PC-9 (cell line): ENCODE measurements at regions not wholly inside any gene's neighbourhood (a gene's known extent, or its start where the extent isn't known, plus 50 kb on each side); places are given as distances from the start of the nearest gene placed in this dataset. TPM values are rescaled to one million over a fixed set of nuclear protein-coding genes. Genes with fewer than 3 reads are reported as not detected.
A peak's percentile ranks its signal among the peaks of the same experiment; 100 is the strongest.
"Not testable (repeated sequence)": the region's sequence is repeated elsewhere in the genome, so short reads cannot be mapped to it uniquely, and the experiment has no call there.

Experiments used
- BruUV-seq: library from RNA; stranded (reverse); fragments of 400-500 nt; replicated peaks from 2 replicates; lab custom pipeline; 2021; lab: Mats Ljungman, UMichigan
- CTCF ChIA-PET: fragments of 300-600 bp; sonication (Branson Sonifier 250); formaldehyde crosslinking; loops from one replicate; lab custom pipeline; 2022; ENCODE audit warnings: antibody characterized with exemption; lab: Charles Lee
- POLR2A ChIA-PET: fragments of 300-600 bp; sonication (Branson Sonifier 250); formaldehyde crosslinking; loops from one replicate; lab custom pipeline; 2022; ENCODE audit warnings: antibody characterized with exemption; ENCODE audit not compliant: unreplicated experiment; lab: Charles Lee
- DNase-seq, 2 experiments: peaks; one replicate each; pipeline versions ENCODE4 v3.0.0 to v3.0.0-alpha.2; 2015 to 2022; ENCODE audit warnings: mixed read lengths in 1 of 2
- H2AFZ ChIP-seq: fragments of 200-600 bp; sonication (generic); 2 replicates; pipeline ENCODE4 v1.8.1; 2017; ENCODE audit warnings: antibody characterized with exemption
- H3F3A ChIP-seq: fragments of 200-600 bp; sonication (generic); 2 replicates; pipeline ENCODE4 v1.8.1; 2017; ENCODE audit warnings: antibody characterized with exemption, mild to moderate bottlenecking, low read depth; ENCODE audit not compliant: insufficient read depth
- H3K27ac ChIP-seq: fragments of 200-600 bp; sonication (generic); 2 replicates; pipeline ENCODE4 v1.6.1; 2016; ENCODE audit warnings: mixed run types
- H3K27me3 ChIP-seq: fragments of 200-600 bp; sonication (generic); 2 replicates; pipeline ENCODE4 v1.6.1; 2016; ENCODE audit warnings: low read depth, mixed run types; ENCODE audit not compliant: insufficient read depth
- H3K36me3 ChIP-seq: fragments of 200-600 bp; sonication (generic); 2 replicates; pipeline ENCODE4 v1.6.1; 2016; ENCODE audit warnings: low read depth, mixed run types
- H3K4me1 ChIP-seq: fragments of 200-600 bp; sonication (generic); replicated peaks from 2 replicates; pipeline ENCODE4 v1.6.1; 2016; ENCODE audit warnings: mixed run types; ENCODE audit not compliant: insufficient read depth
- H3K4me2 ChIP-seq: fragments of 200-600 bp; sonication (generic); 2 replicates; pipeline ENCODE4 v1.6.1; 2017; ENCODE audit warnings: mixed run types
- H3K4me3 ChIP-seq: fragments of 200-600 bp; sonication (generic); 2 replicates; pipeline ENCODE4 v1.6.1; 2016; ENCODE audit warnings: mixed run types
- H3K79me2 ChIP-seq: fragments of 200-600 bp; sonication (generic); 2 replicates; pipeline ENCODE4 v1.6.1; 2017; ENCODE audit warnings: low read depth, mixed run types
- H3K9me2 ChIP-seq: fragments of 200-600 bp; sonication (generic); 2 replicates; pipeline ENCODE4 v1.8.1; 2017; ENCODE audit warnings: mild to moderate bottlenecking; ENCODE audit not compliant: insufficient read depth
- H3K9me3 ChIP-seq: fragments of 200-600 bp; sonication (generic); 2 replicates; pipeline ENCODE4 v1.8.1; 2016; ENCODE audit warnings: low read depth; ENCODE audit not compliant: insufficient read depth
- H4K20me1 ChIP-seq: fragments of 200-600 bp; sonication (generic); 2 replicates; pipeline ENCODE4 v1.8.1; 2017; ENCODE audit not compliant: insufficient read depth
- intact Hi-C: fragments of 100-400 bp; cut with micrococcal nuclease; formaldehyde crosslinking; loops from one replicate; pipeline ENCODE4 v1.10.0; 2022; ENCODE audit not compliant: unreplicated experiment
- microRNA-seq: library from miRNA; unstranded; fragments of <30 nt; microRNA quantifications from one replicate; pipeline ENCODE4 v1.2.0, GENCODE V29; 2021; ENCODE audit warnings: borderline number of aligned reads, borderline replicate concordance

GRCh38 chr2:87693882-87694281 lies 54.0 kb upstream of the PLGLB2 start:
- H3K4me3 ChIP-seq, H3K9me2 ChIP-seq, H3K4me2 ChIP-seq, H3K79me2 ChIP-seq, CTCF ChIA-PET, H3F3A ChIP-seq, H4K20me1 ChIP-seq, H3K36me3 ChIP-seq, BruUV-seq, H2AFZ ChIP-seq, POLR2A ChIA-PET, H3K9me3 ChIP-seq, H3K4me1 ChIP-seq, H3K27me3 ChIP-seq, intact Hi-C loops, H3K27ac ChIP-seq, DNase-seq: not testable (repeated sequence)

- H3K4me1 ChIP-seq, H4K20me1 ChIP-seq, H3K27ac ChIP-seq, H3F3A ChIP-seq, POLR2A ChIA-PET, CTCF ChIA-PET, H3K4me3 ChIP-seq, H3K4me2 ChIP-seq, H3K9me2 ChIP-seq, BruUV-seq, H3K79me2 ChIP-seq, H3K9me3 ChIP-seq, H3K27me3 ChIP-seq, H2AFZ ChIP-seq, intact Hi-C loops, H3K36me3 ChIP-seq: not testable (repeated sequence)
- peak in 1 of 2 experiments; percentile 12 for DNase-seq
Measured at GRCh38 chr2:87695596-87696323, 52.1 kb upstream of the PLGLB2 start.

Small RNAs in the stretch of these regions (microRNA-seq; reads per million reads assigned to microRNA genes)
- gene MIR4771-1, result not detected
